GM21447 (cell line): ENCODE measurements at regions not wholly inside any gene's neighbourhood (a gene's known extent, or its start where the extent isn't known, plus 50 kb on each side); places are given as distances from the start of the nearest gene placed in this dataset.
"Not testable (repeated sequence)": the region's sequence is repeated elsewhere in the genome, so short reads cannot be mapped to it uniquely, and the experiment has no call there.

Source experiments
- ATAC-seq: cut with Tn5 transposase; IDR thresholded peaks from one replicate; pipeline ENCODE4 v1.9.1; 2021; ENCODE audit not compliant: unreplicated experiment

DNA sequence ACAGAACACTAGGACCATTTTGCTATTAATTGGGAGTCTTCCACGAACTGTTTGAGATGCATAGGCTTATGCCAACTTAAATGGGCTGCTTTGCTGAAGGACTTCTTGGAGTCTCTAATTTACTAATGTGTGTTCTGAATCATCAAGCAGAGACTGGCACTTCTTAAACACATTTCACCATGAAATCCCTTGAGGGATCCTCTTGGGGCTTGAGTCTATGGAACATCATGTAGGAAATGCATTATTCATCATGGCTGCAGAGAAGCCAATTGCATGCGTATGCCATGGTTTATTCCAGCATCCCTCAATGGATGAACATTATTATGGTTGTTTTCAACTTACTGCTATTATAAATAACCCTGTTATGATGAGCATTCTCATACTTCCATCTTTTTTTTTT is 73.4 kb downstream of the FGD2 start:
- ATAC-seq = no peak

DNA sequence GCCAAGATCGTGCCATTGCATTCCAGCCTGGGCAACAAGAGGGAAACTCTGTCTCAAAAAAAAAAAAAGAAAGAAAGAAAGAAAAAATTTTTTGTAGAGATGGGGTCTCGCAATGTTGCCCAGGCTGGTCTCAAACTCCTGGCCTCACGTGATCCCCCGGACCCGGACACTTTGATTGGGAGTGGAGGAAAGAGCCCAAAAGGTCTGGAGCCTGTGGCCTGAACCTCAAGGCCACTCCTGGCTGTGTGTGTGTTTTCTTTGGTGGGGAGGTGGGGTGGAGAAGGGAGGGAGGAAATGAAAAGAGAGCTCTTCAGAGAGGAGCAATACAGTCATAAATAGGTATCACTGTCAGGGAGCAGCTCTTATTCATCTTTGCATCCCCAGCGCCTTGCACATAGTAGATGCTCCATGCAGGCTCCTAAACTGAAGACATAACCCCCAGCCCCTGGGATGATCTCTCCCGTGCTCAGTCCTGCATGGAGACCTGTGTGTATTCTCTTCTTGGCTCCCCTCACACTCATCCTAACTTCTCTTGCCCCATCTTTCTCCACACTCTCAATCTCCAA is 75.7 kb downstream of the FGD2 start:
- ATAC-seq = no peak

DNA sequence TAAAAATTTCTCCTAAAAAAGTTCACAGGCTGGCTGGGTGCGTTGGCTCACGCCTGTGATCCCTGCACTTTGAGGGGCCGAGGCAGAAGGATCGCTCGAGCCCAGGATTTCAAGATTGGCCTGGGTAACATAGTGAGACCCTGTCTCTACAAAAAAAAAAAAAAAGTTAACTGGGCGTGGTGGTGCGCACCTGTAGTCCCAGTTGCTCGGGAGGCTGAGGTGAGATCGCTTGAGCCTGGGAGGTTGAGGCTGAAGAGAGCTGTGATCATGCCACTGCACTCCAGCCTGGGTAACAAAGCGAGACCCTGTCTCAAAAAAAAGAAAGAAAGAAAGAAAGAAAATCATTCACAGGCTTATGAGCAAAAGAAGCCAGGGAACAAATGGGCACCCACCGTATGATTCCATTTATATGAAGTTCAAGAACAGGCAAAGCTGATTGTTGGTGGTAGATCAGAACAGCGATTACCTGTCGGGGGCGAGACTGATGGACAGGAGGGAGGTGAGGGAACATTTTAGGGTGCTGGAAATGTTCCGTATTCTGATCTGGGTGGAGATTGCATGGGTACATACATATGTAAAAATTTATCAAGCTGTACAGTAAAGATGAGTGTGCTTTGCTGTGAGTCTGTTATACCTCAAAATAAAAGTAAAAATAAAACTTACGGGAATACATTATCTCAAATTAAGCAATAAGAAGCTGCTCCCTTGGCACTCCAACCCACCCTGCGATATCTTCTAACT is 77.1 kb downstream of the FGD2 start:
- ATAC-seq = no peak

DNA sequence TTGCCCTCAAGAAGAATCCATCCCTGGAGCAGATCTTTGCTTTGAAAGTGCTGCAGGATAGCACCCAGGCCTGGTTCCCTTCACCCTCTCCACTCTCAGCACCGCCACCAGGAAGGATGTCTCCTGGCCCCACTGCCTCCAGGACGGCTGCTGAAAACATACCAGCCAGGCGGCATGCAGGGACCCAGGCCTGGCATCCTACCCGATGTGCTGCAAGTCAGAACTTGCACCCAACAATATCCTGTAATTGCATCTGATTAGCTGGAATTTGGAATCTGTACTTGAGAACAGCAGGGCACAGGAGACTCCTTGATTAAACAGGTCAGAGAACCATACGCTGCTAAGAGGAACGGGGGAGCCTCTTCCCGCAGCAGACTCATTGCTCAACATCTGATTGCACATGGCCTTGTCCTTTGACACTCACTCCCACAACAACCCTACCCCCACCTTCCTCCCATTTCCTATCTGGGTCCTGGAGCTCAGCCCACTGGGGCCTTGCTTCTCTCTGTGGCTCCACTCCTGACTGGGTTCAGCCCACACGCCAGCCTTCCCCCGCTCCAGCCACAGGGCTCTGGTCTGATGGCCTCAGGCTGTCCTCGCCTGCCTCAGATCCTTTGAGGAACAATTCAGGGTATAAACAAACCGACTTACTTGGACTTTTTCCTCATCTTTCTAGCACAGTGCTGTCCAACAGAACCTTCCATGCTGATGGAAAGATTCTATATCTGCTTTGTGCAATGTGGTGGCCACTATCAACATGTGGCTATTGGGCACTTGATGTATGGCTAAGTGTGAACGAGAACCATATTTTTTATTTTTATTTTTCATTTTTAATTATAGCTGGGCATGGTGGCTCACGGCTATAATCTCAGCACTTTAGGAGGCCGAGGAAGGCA is 78.0 kb downstream of the FGD2 start:
- no peak for ATAC-seq

DNA sequence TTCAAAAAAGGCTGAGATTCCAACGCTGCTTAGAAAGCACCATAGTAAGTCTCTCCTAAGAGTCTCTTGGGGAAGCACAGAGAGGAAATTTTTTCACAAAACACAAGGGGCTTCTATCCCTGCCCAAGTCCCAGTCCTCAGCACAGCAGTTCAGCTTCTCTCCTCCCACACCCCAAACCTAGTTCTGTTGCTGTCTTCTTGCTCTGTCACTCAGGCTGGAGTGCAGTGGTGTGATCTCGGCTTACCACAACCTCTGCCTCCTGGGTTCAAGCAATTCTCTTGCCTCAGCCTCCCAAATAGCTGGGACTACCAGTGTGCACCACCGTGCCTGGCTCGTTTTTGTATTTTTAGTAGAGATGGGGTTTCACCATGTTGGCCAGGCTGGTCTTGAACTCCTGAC is 79.2 kb downstream of the FGD2 start:
- ATAC-seq = not testable (repeated sequence)

DNA sequence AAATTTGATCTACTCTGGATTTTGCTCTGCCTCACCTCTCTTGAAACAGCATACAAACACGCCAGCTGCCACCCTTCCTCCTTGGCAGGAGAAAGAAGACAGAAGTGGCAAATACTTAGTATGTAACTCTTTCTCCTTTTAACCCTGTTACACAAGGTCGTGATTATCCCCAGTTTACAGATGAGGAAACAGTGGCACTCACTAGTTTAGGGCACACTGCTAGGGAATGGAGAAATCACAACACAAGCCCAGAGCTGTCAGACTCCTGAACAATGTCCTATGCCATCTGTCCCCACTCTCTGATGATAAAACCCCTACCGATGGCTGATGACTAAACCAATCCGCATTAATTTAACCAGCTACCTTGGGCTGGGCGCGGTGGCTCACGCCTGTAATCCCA is 79.7 kb downstream of the FGD2 start:
- no peak for ATAC-seq

DNA sequence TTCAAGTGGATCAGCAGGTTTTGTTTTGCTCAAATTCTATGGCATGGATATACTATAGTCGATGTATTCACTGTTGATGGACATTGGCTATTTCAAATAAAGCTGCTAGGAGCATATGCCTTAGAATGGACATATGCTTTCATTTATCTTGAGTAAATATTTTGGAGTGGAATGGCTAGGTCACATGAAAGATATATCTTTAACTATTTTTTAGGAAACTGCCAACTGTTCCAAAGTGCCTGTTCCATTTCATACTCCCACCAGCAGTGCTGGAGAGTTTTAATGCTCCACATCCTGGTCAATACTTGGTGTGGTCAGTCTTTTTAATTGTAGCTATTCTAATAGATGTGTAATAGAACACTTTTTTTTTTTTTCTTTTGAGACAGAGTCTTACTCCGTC is 81.1 kb upstream of the PIM1 start:
- ATAC-seq = no peak

DNA sequence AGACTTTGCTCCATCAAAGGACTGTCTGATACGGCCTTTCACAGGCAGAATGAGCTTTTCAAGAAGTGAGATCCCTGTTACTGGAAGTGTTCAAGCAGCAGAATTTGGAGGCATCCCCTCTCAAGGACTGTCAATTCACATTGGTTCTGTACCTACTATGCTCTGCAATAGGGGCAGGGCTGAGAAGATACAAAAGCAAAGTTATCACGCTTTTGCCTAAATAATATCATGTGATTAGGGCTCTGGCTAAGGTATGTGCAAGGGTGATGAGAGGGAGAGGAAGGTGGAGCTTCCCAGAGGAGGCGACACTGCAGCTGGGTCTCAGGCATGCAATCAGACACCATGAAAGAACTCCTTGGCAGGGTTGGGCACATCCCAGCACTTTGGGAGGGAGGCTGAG is 80.2 kb upstream of the PIM1 start:
- ATAC-seq = no peak

DNA sequence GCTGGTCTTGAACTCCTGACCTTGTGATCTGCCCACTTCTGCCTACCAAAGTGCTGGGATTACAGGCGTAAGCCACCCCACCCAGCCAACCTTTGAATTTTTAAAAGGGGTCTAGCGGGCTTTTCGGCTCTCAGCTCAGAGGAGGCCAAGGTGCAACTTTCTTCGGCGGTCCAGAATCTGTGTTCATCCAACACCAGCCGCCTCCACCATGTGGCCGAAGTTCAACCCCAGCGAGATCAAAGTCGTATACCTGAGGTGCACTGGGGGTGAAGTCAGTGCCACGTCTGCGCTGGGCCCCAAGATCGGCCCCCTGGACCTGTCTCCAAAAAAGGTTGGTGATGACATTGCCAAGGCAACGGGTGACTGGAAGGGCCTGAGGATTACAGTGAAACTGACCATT is 78.8 kb upstream of the PIM1 start:
- ATAC-seq = not testable (repeated sequence)

DNA sequence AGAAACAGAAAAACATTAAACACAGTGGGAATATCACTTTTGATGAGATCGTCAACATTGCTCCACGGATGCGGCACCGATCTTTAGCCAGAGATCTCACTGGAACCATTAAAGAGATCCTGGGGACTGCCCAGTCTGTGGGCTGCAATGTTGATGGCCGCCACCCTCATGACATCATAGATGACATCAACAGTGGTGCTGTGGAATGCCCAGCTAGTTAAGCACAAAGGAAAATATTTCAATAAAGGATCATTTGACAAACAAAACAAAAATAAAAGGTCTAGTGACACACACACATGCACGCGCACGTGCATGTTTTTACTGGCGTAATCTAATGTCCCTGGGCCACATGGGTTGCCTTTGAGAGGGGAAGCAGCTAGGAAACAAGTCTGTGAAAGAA is 78.4 kb upstream of the PIM1 start:
- not testable (repeated sequence) for ATAC-seq

DNA sequence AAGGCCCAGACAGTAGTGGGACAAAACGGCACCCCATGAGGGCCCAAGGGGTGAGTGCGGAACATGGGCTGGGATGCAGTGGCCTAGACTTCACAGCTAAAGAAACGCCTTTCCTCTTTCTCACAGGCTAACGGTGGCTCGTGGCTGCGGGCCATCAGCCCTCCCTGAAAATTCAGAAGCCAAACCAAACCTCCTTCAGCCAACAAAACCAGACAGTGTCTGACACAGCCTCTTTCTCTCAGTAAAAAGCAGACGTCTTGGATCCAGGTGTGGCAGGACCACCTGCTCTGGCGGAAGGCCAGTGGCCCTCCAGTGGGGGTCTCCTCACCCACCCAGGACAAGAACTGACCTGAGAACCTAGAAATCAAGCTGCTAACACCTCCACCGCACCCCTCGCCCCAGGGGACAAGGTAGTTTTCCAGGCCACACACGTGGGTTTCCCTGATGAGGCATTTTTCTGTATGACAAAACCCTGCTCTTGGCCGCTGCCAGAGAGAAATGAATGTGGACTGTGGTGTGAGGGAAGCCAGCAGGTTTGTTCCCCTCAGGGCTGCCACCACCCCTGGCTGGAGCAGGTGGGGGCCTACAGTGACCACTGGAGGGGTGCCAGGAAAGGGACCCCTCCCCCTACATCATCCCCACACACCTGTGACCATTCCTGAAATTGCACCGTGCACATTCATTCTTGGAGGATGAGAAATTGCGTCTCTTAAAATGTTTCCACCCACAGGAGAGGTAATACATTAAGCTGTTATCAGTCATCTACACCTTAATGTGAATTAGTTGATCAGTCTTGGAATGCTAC is 76.8 kb upstream of the PIM1 start:
- ATAC-seq = no peak

DNA sequence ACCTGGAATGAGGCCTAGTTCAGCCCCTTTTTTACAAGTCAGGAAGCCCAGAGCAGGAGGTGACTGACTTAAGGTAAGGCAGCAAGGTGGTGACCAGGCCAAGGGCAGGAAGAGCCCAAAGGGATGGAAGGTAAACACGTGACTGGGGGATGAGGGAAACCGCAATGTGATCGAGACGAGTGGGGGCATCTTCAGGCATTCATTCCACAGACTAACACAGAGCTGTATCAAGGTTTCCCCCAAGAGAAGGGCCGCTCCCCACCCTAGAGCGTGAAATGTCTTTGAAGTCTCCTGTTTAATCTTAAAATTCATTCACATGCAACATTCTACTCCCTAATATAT is 76.3 kb upstream of the PIM1 start:
- no peak for ATAC-seq

DNA sequence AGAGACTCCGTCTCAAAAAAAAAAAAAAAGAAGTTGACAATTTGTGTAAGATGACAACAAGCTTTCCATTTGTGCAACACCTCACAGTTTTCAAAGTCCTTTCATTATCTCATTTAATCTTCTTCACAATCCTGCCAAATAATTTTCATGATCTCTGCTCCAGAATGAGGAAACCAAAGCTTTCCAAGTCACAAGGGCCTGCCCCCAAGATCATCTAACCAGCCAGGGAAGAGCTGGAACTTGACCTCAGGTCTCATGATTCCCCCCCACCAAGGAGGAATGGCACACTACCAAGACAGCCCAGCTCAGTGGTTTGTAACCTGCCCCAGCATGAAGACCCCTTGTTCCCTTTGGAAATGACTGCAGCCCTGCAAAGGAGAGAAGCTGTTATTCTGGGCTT is 74.0 kb upstream of the PIM1 start:
- ATAC-seq = no peak

DNA sequence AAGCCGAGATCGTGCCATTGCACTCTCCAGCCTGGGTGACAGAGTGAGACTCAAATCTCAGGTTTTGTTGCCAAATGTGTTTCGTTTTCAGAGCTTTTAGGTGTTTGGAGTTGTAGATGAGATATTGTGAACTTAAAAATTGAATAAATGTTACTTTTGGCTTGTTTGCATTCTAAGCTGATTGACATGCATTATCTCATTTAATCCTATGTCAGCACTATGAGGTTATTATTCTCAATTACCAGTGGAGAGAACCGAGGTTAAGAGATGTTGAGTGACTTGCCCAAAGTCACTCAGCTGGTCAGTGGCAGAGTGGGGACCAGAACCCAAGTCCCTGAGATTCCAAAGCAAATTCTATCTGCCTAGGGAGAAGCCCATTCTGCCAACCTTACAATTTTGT is 72.6 kb upstream of the PIM1 start:
- ATAC-seq = no peak

DNA sequence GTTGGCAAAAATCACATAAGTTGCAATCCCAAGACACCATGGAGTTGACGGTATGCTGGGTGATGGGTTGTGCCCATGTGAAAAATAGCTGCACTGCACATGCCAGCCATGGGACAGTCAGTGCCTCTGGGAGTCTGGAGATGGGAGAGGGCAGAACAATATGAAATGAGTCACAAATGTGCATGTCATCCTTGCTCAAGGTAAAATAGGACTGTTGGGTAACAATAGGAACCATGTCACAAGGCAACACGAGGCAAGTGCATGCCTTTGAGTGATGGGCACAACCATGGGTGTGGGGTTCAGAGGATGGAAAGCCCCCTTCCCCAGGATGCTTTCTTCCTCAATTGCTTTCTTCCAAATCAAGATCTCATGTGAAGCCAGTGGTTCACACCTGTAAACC is 70.5 kb upstream of the PIM1 start:
- no peak for ATAC-seq

DNA sequence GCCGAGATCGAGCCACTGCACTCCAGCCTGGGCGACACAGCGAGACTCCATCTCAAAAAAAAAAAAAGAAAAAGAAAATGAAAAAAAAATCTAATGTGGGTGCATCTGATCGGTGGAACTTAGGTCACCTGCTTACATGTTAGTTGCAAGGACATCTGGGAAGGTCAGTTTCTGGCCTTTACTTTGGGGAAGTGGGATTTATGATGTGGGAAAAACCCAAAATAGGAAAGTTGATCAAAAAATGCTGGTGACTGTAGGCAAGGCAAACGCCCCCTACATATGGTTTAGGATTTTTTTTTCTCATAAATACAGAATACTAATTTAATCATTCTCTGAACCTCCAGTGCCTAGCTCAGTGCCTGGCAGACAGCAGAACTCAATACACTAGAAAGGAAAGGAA is 69.2 kb upstream of the PIM1 start:
- ATAC-seq = no peak

DNA sequence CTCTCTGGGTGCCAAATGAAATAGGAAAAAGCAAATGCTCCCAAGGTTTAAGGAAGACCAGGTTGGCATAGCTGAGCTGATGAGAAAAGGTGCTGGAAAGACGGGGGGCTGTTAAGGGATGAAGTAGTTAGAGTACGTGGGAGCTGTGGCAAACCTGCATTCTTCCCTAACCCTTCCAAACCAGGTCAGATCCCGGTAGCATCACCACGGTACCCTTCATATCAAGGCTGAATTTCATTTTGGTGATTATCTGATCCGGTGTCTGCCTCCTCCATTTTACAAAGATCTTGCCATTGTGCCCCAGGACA is 68.0 kb upstream of the PIM1 start:
- ATAC-seq = no peak

DNA sequence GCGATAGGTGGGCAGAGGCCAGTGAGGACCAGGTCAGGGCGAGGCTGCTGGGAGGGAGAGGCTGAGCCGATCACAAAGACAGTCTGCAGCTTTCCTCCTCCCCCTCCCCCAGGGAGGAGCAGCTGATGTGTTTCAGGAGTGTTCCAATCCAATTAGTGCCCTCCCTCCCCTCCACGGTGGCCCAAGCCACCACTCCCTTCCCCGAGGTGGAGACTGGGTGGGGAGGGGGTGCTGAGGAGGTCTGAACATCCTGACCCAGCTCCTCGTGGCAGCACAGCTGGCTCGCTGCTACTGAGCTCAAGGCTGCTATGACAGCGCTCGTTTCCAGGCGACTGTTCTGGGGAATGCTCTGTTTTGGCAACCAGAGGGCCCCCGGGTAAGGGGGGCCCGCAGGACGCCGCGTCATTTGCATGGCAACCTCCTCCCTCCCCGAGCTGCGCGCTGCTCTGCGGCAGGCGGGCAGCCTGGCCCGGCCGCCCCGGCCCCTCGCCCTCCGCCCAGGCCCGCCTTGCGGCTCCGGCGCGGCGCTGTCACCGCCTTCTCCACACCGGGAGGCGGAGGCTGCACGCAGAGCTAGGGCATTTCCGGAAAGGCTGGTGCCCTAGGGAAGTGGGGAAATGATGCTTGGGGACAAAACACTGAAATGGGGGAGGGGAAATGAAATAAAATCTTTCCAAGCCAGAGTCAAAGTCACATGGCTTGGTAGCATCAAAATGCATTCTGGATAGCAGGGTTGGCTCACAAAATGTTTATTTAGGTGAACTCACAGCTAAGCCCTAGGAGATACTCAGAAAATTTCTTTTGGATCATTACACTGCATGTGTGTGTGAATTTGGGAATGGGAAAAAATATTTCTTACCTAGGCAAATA is 67.4 kb upstream of the PIM1 start:
- ATAC-seq = peak; percentile 82

DNA sequence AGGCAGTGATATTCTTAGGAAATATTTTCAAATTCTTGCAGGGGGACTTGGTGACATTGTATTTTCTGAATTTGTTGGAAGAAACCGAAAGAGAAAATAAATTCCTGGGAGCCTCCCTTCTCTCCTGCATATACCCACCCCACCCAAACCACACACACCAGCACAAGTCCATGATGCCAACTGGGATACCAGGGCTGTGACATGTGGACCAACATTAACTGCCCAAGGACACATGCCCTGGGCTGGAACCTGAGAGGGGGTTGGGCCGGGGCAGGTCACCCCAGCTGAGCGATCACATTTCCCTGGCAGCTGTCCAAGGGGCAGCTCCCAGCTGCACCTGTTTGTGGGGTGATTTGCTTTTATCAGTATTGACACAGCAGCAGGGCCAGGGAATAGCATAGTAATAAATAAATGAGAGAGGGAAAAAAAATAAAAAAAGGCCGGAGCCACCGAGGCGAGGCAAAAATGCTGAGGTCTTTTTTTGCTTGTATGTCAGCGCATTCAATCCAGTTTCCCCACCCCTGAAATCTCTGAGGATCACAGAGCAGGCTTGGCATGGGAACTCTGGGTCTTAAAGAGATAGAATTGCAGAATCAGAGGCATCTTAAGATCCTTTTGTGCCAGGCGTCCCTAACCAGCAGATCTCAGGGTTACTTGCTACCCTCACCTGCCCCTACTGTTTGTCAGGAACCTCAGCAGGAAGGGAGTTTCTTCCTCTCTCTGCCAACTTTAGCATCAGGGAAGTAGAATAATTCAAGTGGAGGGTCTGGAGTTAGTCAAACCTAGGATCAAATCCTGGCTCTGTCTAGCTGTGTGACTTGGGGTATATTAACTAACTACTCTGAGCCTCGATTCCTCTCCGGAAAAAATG is 66.5 kb upstream of the PIM1 start:
- no peak for ATAC-seq

DNA sequence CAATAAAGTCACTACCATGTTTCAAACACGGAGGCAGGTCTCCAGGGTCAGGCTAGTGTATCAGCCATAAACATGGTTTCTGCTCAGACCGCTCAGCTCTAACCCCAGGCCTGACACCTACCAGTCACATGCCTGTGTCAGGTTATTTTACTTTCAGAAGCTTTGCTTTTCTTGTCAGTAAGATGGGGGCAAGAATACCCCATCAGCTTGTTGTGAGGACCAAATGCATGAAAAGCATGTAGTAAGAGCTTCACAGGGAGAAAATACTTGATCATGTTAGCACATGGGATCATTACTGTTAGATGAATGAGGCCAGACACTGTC is 65.2 kb upstream of the PIM1 start:
- no peak for ATAC-seq
